GM21529 (cell line): ENCODE measurements at regions not wholly inside any gene's neighbourhood (a gene's known extent, or its start where the extent isn't known, plus 50 kb on each side); places are given as distances from the start of the nearest gene placed in this dataset.

Source experiments
- ATAC-seq: cut with Tn5 transposase; IDR thresholded peaks from one replicate; pipeline ENCODE4 v1.9.1; 2021; ENCODE audit not compliant: unreplicated experiment

- ATAC-seq = no peak
These were observed 115.5 kb downstream of the LHX9 start for GRCh38 chr1:198032668-198033067.

GRCh38 chr1:198040880-198041279, 115.9 kb upstream of the NEK7 start:
- no peak for ATAC-seq

- no peak for ATAC-seq
These were observed 114.6 kb upstream of the NEK7 start for GRCh38 chr1:198042168-198042567.

- no peak for ATAC-seq
These were observed 108.9 kb upstream of the NEK7 start for GRCh38 chr1:198047913-198048312.

- no peak for ATAC-seq
These were observed 102.3 kb upstream of the NEK7 start for GRCh38 chr1:198054510-198054909.

GRCh38 chr1:198056255-198056654, 100.5 kb upstream of the NEK7 start:
- peak; percentile 80 for ATAC-seq

- no peak for ATAC-seq
These were observed 92.6 kb upstream of the NEK7 start for GRCh38 chr1:198064181-198064580.

GRCh38 chr1:198068285-198068684, 88.5 kb upstream of the NEK7 start:
- no peak for ATAC-seq

- no peak for ATAC-seq
These were observed 84.6 kb upstream of the NEK7 start for GRCh38 chr1:198072177-198072576.

GRCh38 chr1:198075296-198075695, 81.5 kb upstream of the NEK7 start:
- ATAC-seq = no peak

- no peak for ATAC-seq
These were observed 77.3 kb upstream of the NEK7 start for GRCh38 chr1:198079432-198079951.

- no peak for ATAC-seq
These were observed 74.2 kb upstream of the NEK7 start for GRCh38 chr1:198082576-198082975.

GRCh38 chr1:198083549-198083948, 73.2 kb upstream of the NEK7 start:
- ATAC-seq = no peak

- no peak for ATAC-seq
These were observed 72.4 kb upstream of the NEK7 start for GRCh38 chr1:198084241-198084908.

- no peak for ATAC-seq
These were observed 70.6 kb upstream of the NEK7 start for GRCh38 chr1:198086051-198086745.

- no peak for ATAC-seq
These were observed 69.0 kb upstream of the NEK7 start for GRCh38 chr1:198087831-198088230.

- ATAC-seq = peak; percentile 72
These were observed 68.3 kb upstream of the NEK7 start for GRCh38 chr1:198088360-198089071.

- ATAC-seq = no peak
These were observed 60.4 kb upstream of the NEK7 start for GRCh38 chr1:198096390-198096789.

GRCh38 chr1:198099755-198100154, 57.0 kb upstream of the NEK7 start:
- ATAC-seq = no peak

- ATAC-seq = no peak
These were observed 54.9 kb upstream of the NEK7 start for GRCh38 chr1:198101716-198102453.

GRCh38 chr1:198102454-198102827, 54.4 kb upstream of the NEK7 start:
- ATAC-seq = no peak
